ENCODE measurements at regions not wholly inside any gene's neighbourhood (a gene's known extent, or its start where the extent isn't known, plus 50 kb on each side); places are given as distances from the start of the nearest gene placed in this dataset.

DNA sequence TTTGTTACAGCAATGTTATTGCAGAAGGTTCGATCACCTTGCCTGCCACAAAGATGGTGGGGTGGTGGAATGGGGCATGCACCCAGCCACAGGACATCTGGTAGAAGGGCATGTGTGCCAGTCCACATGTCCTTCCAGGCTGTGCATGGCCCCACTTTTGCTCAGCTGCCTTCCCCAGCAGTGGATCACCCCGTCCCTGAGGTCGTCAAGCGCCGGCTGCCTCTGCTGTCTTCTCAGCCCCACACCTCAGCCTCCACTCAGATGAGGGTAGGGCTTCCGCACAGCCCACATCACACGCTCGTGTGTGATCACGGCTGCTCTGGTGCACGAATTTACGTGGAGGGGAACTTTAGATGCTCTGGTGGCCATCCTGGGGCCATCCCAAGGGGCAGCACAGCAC lies 109.5 kb upstream of the PMEPA1 start:
- no peak overlapping the region for H3K9ac ChIP-seq (ENCODE audit: low read length)
- no peak overlapping the region for H2AFZ ChIP-seq (ENCODE audit: low read depth, low read length, poor library complexity, severe bottlenecking)
- no peaks in the 10 kb centered on the region for H3K9me3 ChIP-seq (ENCODE audit: control insufficient read depth in 1 of 2, insufficient read depth in 1 of 2, low read depth in 1 of 2, low read length in 2 of 2)
- H4K20me1 ChIP-seq (ENCODE audit: insufficient read depth): no peaks in the 10 kb centered on the region
- H3K27ac ChIP-seq (ENCODE audit: low read depth, low read length): no peak overlapping the region
- no peaks in the 10 kb centered on the region for H3K9me2 ChIP-seq (ENCODE audit: insufficient read depth)
- no peaks in the 10 kb centered on the region for H3K79me2 ChIP-seq (ENCODE audit: insufficient read depth, low read length)
- TF ChIP-seq RAD21 (IDR thresholded peaks at IDR 0.05; ENCODE audit: low read depth) (no peak), ELF1 (IDR thresholded peaks at IDR 0.05; ENCODE audit: borderline replicate concordance, low read depth) (no peak), EGR1 (IDR thresholded peaks at IDR 0.05; ENCODE audit: low read depth) (no peak), ZFX (IDR thresholded peaks at IDR 0.05) (no peak), SIN3A (IDR thresholded peaks at IDR 0.05; ENCODE audit: low read depth) (no peak), SP1 (IDR thresholded peaks at IDR 0.05; ENCODE audit: low read depth) (no peak), CEBPB (IDR thresholded peaks at IDR 0.05; ENCODE audit: low read depth) (no peak), FOSL1 (IDR thresholded peaks at IDR 0.05; ENCODE audit: low read depth) (no peak), JUND (IDR thresholded peaks at IDR 0.05) (no peak), TCF7L2 (IDR thresholded peaks at IDR 0.05; ENCODE audit: borderline replicate concordance, extremely low read depth, insufficient read depth, insufficient read length) (no peak), CBX3 (IDR thresholded peaks at IDR 0.05; ENCODE audit: low read depth) (no peak), EZH2phosphoT487 (IDR thresholded peaks at IDR 0.05; ENCODE audit: borderline replicate concordance) (no peak), ZNF274 (IDR thresholded peaks at IDR 0.05; ENCODE audit: low read depth, low read length) (no peak), MAX (IDR thresholded peaks at IDR 0.05) (no peak), SRF (IDR thresholded peaks at IDR 0.05; ENCODE audit: low read depth) (no peak)
- TF ChIP-seq, protein P1, sequence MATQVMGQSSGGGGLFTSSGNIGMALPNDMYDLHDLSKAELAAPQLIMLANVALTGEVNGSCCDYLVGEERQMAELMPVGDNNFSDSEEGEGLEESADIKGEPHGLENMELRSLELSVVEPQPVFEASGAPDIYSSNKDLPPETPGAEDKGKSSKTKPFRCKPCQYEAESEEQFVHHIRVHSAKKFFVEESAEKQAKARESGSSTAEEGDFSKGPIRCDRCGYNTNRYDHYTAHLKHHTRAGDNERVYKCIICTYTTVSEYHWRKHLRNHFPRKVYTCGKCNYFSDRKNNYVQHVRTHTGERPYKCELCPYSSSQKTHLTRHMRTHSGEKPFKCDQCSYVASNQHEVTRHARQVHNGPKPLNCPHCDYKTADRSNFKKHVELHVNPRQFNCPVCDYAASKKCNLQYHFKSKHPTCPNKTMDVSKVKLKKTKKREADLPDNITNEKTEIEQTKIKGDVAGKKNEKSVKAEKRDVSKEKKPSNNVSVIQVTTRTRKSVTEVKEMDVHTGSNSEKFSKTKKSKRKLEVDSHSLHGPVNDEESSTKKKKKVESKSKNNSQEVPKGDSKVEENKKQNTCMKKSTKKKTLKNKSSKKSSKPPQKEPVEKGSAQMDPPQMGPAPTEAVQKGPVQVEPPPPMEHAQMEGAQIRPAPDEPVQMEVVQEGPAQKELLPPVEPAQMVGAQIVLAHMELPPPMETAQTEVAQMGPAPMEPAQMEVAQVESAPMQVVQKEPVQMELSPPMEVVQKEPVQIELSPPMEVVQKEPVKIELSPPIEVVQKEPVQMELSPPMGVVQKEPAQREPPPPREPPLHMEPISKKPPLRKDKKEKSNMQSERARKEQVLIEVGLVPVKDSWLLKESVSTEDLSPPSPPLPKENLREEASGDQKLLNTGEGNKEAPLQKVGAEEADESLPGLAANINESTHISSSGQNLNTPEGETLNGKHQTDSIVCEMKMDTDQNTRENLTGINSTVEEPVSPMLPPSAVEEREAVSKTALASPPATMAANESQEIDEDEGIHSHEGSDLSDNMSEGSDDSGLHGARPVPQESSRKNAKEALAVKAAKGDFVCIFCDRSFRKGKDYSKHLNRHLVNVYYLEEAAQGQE (IDR thresholded peaks at IDR 0.05; ENCODE audit: low read depth): no peak
- TF ChIP-seq, protein P2, sequence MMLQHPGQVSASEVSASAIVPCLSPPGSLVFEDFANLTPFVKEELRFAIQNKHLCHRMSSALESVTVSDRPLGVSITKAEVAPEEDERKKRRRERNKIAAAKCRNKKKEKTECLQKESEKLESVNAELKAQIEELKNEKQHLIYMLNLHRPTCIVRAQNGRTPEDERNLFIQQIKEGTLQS (IDR thresholded peaks at IDR 0.05): no peak
- TF ChIP-seq, protein P3, sequence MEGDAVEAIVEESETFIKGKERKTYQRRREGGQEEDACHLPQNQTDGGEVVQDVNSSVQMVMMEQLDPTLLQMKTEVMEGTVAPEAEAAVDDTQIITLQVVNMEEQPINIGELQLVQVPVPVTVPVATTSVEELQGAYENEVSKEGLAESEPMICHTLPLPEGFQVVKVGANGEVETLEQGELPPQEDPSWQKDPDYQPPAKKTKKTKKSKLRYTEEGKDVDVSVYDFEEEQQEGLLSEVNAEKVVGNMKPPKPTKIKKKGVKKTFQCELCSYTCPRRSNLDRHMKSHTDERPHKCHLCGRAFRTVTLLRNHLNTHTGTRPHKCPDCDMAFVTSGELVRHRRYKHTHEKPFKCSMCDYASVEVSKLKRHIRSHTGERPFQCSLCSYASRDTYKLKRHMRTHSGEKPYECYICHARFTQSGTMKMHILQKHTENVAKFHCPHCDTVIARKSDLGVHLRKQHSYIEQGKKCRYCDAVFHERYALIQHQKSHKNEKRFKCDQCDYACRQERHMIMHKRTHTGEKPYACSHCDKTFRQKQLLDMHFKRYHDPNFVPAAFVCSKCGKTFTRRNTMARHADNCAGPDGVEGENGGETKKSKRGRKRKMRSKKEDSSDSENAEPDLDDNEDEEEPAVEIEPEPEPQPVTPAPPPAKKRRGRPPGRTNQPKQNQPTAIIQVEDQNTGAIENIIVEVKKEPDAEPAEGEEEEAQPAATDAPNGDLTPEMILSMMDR (IDR thresholded peaks at IDR 0.05 in 2 of 3, conservative IDR thresholded peaks at IDR 0.05 in 1 of 3; ENCODE audit: borderline replicate concordance in 1 of 3, insufficient read depth in 1 of 3, low read depth in 2 of 3, low read length in 2 of 3): no peak
- TF ChIP-seq, protein P4, sequence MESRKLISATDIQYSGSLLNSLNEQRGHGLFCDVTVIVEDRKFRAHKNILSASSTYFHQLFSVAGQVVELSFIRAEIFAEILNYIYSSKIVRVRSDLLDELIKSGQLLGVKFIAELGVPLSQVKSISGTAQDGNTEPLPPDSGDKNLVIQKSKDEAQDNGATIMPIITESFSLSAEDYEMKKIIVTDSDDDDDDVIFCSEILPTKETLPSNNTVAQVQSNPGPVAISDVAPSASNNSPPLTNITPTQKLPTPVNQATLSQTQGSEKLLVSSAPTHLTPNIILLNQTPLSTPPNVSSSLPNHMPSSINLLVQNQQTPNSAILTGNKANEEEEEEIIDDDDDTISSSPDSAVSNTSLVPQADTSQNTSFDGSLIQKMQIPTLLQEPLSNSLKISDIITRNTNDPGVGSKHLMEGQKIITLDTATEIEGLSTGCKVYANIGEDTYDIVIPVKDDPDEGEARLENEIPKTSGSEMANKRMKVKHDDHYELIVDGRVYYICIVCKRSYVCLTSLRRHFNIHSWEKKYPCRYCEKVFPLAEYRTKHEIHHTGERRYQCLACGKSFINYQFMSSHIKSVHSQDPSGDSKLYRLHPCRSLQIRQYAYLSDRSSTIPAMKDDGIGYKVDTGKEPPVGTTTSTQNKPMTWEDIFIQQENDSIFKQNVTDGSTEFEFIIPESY (IDR thresholded peaks at IDR 0.05; ENCODE audit: extremely low read depth, insufficient replicate concordance, low read length): no peak
- H3K4me2 ChIP-seq (ENCODE audit: low read length): no peak overlapping the region
- H3K4me1 ChIP-seq (ENCODE audit: control insufficient read depth in 1 of 2, insufficient read depth in 2 of 2, low read length in 2 of 2): no peaks in the 10 kb centered on the region
- BruUV-seq (replicated peaks): no TSS peak
- H3K4me3 ChIP-seq (replicated peaks in 1 of 2; ENCODE audit: low read depth in 1 of 2, low read length in 2 of 2): no peak overlapping the region
- ChIA-PET RAD21 (ENCODE audit: low non-redundant PET in 1 of 2, low total read pairs in 2 of 2, uncharacterized antibody in 2 of 2, unreplicated experiment in 2 of 2) (no interaction called here), CTCF (no interaction called here), POLR2A (no interaction called here)
- intact Hi-C loops (cut with micrococcal nuclease): no loop called here
- ATAC-seq (no peak), DNase-seq (ENCODE audit: low read depth, low spot score) (no peak)
- no peaks in the 10 kb centered on the region for H3K36me3 ChIP-seq (ENCODE audit: control insufficient read depth in 1 of 2, insufficient read depth in 2 of 2, low read length in 2 of 2)
- H3K27me3 ChIP-seq (ENCODE audit: insufficient read depth, low read length): peaks cover 49% of the 10 kb centered on the region

Measured in HCT116 (cell line).